ENCODE measurements at regions not wholly inside any gene's neighbourhood (a gene's known extent, or its start where the extent isn't known, plus 50 kb on each side); places are given as distances from the start of the nearest gene placed in this dataset.

DNA sequence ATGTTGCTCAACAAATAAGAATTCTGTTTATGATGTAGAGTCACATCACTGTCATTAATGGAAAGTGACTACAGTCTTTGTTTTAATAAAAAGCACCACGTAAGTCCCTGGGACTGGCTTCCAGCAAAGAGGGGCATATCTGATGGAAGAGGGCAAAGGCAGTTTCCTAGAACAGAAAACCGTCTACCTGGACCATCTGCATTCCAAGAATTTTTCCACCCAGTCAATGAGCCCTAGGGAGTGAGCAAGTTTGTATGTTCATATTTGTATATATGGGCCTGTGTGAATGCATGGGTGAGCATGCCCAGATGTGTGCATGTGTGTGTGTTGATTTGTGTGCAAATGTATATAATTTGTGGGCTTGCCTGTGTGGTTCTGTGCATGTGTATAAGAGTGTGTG, 156.8 kb upstream of the SEMA6A start:
- TF ChIP-seq, protein P1, sequence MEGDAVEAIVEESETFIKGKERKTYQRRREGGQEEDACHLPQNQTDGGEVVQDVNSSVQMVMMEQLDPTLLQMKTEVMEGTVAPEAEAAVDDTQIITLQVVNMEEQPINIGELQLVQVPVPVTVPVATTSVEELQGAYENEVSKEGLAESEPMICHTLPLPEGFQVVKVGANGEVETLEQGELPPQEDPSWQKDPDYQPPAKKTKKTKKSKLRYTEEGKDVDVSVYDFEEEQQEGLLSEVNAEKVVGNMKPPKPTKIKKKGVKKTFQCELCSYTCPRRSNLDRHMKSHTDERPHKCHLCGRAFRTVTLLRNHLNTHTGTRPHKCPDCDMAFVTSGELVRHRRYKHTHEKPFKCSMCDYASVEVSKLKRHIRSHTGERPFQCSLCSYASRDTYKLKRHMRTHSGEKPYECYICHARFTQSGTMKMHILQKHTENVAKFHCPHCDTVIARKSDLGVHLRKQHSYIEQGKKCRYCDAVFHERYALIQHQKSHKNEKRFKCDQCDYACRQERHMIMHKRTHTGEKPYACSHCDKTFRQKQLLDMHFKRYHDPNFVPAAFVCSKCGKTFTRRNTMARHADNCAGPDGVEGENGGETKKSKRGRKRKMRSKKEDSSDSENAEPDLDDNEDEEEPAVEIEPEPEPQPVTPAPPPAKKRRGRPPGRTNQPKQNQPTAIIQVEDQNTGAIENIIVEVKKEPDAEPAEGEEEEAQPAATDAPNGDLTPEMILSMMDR (conservative IDR thresholded peaks at IDR 0.05; ENCODE audit: low read depth in 2 of 2) = no peak
- TF ChIP-seq POLR2AphosphoS5 (IDR thresholded peaks at IDR 0.05; ENCODE audit: low read depth) (no peak), EZH2phosphoT487 (IDR thresholded peaks at IDR 0.05; ENCODE audit: unreplicated experiment) (no peak), EZH2 (IDR thresholded peaks at IDR 0.05; ENCODE audit: low read depth, unreplicated experiment) (no peak), ZNF331 (CRISPR knock-in tag; IDR thresholded peaks at IDR 0.05; ENCODE audit: low read depth) (no peak), JUNB (IDR thresholded peaks at IDR 0.05; ENCODE audit: unreplicated experiment) (no peak), NANOG (IDR thresholded peaks at IDR 0.05; ENCODE audit: borderline replicate concordance) (no peak), ZNF114 (CRISPR knock-in tag; IDR thresholded peaks at IDR 0.05) (no peak), CREB1 (CRISPR knock-in tag; IDR thresholded peaks at IDR 0.05; ENCODE audit: low read depth) (no peak)
- TF ChIP-seq, protein P2, sequence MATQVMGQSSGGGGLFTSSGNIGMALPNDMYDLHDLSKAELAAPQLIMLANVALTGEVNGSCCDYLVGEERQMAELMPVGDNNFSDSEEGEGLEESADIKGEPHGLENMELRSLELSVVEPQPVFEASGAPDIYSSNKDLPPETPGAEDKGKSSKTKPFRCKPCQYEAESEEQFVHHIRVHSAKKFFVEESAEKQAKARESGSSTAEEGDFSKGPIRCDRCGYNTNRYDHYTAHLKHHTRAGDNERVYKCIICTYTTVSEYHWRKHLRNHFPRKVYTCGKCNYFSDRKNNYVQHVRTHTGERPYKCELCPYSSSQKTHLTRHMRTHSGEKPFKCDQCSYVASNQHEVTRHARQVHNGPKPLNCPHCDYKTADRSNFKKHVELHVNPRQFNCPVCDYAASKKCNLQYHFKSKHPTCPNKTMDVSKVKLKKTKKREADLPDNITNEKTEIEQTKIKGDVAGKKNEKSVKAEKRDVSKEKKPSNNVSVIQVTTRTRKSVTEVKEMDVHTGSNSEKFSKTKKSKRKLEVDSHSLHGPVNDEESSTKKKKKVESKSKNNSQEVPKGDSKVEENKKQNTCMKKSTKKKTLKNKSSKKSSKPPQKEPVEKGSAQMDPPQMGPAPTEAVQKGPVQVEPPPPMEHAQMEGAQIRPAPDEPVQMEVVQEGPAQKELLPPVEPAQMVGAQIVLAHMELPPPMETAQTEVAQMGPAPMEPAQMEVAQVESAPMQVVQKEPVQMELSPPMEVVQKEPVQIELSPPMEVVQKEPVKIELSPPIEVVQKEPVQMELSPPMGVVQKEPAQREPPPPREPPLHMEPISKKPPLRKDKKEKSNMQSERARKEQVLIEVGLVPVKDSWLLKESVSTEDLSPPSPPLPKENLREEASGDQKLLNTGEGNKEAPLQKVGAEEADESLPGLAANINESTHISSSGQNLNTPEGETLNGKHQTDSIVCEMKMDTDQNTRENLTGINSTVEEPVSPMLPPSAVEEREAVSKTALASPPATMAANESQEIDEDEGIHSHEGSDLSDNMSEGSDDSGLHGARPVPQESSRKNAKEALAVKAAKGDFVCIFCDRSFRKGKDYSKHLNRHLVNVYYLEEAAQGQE (IDR thresholded peaks at IDR 0.05; ENCODE audit: unreplicated experiment) = no peak
- TF ChIP-seq, protein P3, sequence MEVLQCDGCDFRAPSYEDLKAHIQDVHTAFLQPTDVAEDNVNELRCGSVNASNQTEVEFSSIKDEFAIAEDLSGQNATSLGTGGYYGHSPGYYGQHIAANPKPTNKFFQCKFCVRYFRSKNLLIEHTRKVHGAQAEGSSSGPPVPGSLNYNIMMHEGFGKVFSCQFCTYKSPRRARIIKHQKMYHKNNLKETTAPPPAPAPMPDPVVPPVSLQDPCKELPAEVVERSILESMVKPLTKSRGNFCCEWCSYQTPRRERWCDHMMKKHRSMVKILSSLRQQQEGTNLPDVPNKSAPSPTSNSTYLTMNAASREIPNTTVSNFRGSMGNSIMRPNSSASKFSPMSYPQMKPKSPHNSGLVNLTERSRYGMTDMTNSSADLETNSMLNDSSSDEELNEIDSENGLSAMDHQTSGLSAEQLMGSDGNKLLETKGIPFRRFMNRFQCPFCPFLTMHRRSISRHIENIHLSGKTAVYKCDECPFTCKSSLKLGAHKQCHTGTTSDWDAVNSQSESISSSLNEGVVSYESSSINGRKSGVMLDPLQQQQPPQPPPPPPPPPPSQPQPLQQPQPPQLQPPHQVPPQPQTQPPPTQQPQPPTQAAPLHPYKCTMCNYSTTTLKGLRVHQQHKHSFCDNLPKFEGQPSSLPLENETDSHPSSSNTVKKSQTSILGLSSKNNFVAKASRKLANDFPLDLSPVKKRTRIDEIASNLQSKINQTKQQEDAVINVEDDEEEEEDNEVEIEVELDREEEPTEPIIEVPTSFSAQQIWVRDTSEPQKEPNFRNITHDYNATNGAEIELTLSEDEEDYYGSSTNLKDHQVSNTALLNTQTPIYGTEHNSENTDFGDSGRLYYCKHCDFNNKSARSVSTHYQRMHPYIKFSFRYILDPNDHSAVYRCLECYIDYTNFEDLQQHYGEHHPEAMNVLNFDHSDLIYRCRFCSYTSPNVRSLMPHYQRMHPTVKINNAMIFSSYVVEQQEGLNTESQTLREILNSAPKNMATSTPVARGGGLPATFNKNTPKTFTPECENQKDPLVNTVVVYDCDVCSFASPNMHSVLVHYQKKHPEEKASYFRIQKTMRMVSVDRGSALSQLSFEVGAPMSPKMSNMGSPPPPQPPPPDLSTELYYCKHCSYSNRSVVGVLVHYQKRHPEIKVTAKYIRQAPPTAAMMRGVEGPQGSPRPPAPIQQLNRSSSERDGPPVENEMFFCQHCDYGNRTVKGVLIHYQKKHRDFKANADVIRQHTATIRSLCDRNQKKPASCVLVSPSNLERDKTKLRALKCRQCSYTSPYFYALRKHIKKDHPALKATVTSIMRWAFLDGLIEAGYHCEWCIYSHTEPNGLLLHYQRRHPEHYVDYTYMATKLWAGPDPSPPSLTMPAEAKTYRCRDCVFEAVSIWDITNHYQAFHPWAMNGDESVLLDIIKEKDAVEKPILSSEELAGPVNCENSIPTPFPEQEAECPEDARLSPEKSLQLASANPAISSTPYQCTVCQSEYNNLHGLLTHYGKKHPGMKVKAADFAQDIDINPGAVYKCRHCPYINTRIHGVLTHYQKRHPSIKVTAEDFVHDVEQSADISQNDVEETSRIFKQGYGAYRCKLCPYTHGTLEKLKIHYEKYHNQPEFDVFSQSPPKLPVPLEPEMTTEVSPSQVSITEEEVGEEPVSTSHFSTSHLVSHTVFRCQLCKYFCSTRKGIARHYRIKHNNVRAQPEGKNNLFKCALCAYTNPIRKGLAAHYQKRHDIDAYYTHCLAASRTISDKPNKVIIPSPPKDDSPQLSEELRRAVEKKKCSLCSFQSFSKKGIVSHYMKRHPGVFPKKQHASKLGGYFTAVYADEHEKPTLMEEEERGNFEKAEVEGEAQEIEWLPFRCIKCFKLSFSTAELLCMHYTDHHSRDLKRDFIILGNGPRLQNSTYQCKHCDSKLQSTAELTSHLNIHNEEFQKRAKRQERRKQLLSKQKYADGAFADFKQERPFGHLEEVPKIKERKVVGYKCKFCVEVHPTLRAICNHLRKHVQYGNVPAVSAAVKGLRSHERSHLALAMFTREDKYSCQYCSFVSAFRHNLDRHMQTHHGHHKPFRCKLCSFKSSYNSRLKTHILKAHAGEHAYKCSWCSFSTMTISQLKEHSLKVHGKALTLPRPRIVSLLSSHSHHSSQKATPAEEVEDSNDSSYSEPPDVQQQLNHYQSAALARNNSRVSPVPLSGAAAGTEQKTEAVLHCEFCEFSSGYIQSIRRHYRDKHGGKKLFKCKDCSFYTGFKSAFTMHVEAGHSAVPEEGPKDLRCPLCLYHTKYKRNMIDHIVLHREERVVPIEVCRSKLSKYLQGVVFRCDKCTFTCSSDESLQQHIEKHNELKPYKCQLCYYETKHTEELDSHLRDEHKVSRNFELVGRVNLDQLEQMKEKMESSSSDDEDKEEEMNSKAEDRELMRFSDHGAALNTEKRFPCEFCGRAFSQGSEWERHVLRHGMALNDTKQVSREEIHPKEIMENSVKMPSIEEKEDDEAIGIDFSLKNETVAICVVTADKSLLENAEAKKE (CRISPR knock-in tag; IDR thresholded peaks at IDR 0.05) = no peak

Data from GM23338 (cell line).